KOPT-K1 (cell line): ENCODE measurements at regions not wholly inside any gene's neighbourhood (a gene's known extent, or its start where the extent isn't known, plus 50 kb on each side); places are given as distances from the start of the nearest gene placed in this dataset.
"Not testable (repeated sequence)": the region's sequence is repeated elsewhere in the genome, so short reads cannot be mapped to it uniquely, and the experiment has no call there.

Experiments
- H3K27ac ChIP-seq: fragments of 200-600 bp; sonication (generic); 2 replicates; pipeline ENCODE4 v1.5.1; 2016; ENCODE audit warnings: antibody characterized with exemption, mild to moderate bottlenecking, low read depth, low read length; ENCODE audit not compliant: poor library complexity, severe bottlenecking
- H3K36me3 ChIP-seq: fragments of 200-600 bp; sonication (generic); 2 replicates; pipeline ENCODE4 v1.5.1; 2017; ENCODE audit warnings: antibody characterized with exemption, mild to moderate bottlenecking, low read length, moderate library complexity; ENCODE audit not compliant: insufficient read depth
- H3K9me3 ChIP-seq: fragments of 200-600 bp; sonication (generic); 2 replicates; pipeline ENCODE4 v1.5.1; 2017; ENCODE audit warnings: antibody characterized with exemption, low read length, mild to moderate bottlenecking; ENCODE audit not compliant: insufficient read depth, poor library complexity, severe bottlenecking

DNA sequence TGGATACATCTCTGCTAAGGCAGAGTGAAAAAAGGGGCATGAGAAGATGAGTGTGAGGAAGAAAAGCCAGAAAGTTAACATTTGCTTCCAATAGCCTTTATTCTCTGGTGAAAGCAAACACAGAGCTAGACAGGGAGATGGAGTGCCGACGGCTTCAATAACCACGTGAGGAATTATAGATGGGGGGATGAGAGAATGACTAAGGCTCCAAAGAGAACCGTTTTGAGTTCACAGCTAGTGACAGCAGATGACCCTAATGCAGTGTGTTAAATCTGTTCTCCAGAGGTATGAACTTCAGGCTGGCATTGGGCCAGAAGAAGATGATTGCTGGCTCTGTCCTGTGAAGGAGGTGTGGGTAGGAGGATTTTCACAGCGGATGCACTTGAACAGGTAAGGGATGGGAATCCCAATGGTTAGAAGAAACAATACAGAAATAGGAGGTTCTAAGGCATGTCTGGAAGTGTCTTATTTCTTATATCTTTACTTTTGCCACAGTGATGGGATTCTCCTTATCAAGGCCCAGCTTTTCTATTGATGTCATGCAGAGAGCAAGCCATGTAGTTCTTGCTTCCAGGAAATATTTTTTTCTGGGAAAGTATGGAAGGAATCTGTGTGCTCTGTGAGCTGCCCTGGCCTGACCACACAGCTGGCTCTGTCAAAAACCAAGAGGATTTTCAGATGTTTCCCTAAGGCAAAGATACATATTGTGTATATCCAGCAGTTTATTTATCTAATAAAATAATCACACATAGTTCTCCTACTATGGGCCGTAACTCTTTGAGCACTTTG, 573.8 kb downstream of the LTN1 start:
- no peak overlapping the region for H3K27ac ChIP-seq
- H3K9me3 ChIP-seq, result no peaks in the 10 kb centered on the region
- no peaks in the 10 kb centered on the region for H3K36me3 ChIP-seq

GRCh38 chr21:28410256-28410655, 582.4 kb downstream of the LTN1 start:
- H3K9me3 ChIP-seq, result no peaks in the 10 kb centered on the region
- H3K36me3 ChIP-seq, result no peaks in the 10 kb centered on the region
- H3K27ac ChIP-seq, result no peak overlapping the region

DNA sequence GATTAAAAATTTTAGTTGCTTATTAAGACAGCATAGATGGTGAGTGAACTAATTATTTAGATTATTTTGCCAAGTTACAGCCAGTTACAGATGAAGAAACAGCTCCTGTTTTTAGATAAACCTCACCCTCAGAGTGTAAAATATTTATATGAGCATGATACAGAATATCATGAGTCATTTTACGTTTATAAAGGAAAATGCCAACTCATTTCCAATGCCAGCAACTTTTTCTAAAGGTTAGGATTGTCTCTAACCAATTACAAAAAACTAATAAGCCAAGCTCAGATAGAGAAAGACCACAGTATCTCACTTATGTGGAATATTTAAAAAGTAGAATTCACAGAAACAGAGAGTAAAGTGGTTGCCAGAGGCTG, 590.1 kb downstream of the LTN1 start:
- Histone ChIP-seq H3K36me3 (no peaks in the 10 kb centered on the region), H3K27ac (no peak overlapping the region), H3K9me3 (no peaks in the 10 kb centered on the region)

GRCh38 chr21:28397040-28397439, 595.6 kb downstream of the LTN1 start:
- Histone ChIP-seq H3K36me3 (no peaks in the 10 kb centered on the region), H3K9me3 (peaks cover 7% of the 10 kb centered on the region), H3K27ac (no peak overlapping the region)

DNA sequence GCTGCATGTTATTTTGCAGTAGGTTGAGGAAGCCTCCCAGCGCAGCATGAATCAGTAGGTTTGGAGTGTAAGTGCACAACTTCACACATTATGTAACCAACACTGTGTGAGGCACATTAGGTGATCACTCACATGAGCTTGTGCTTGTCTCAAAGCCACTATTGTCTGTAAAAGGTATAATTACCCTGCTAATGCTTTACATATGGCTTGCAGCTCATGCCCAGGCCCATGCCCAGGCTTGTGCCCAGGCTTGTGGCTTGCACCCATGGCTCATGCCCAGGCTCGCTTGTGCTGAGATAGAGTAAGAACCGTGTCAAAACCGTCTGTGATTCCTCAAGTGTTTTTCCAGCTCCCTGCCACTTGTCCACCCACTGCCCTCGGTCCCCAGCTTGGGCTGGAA, 596.3 kb downstream of the LTN1 start:
- peaks cover 7% of the 10 kb centered on the region for H3K9me3 ChIP-seq
- H3K36me3 ChIP-seq, result no peaks in the 10 kb centered on the region
- no peak overlapping the region for H3K27ac ChIP-seq

DNA sequence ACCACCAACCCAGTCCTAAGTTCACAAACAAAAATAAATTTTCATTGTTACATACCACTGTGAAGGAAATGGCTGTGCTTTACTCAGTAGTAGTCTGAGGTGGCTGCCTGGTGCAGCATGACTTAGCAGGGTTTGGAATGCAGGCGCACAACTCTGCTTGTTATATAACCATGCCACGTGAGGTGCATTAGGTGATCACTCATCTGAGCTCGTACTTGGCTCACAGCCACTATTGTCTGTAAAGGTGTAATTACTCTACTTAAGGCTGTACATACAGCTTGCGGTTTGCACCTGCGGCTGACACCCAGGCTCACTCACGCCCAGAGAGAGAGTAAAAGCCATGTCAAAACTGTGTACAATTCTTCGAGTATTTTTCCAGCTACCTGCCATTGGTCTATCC, 599.4 kb downstream of the LTN1 start:
- peaks cover 7% of the 10 kb centered on the region for H3K9me3 ChIP-seq
- H3K27ac ChIP-seq, result no peak overlapping the region

DNA sequence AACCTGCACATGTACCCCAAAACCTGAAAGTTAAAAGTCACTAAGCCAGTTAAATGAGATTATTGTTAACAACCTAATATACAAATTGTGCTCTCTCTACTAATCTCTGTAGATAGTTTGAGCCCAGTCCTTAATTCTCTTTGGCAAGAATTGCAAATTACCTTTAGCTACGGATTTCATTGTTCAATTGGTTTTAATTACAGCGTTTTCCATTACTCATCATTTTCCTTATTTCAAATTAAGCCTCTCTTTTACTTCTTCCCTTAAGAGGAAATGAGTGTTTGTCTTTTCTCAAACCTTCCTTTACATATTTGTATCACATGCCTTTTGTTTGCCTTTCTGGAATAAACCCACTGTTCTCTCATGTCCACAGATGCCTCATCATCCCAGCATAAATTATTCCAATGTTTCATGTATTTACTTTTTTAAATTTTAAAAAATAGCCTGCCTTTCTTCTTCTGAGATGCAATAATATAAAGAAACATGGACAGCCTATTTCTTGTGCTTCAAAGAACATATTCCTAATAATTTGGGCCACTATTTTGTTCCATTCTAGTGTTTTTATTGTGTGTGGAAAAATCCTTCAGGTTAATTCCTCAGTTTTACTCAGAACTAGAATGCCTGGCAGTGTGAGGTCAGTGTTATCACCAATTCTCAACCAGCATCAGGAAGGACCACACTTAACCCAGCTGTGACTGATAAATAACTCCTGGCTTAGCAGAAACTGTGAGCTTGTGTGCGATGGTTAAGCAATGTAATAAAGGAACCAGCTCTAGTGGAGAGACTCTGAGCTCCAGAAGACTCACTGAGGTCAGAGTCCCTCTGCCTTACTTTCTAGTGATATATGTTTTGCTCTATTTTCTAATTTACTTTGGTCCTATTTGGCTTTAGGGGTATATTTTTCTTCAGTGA, 600.5 kb downstream of the LTN1 start:
- H3K27ac ChIP-seq, result no peak overlapping the region
- H3K9me3 ChIP-seq, result peaks cover 7% of the 10 kb centered on the region

More for the DNA sequence above, 599.4 kb downstream of the LTN1 start:
- H3K36me3 ChIP-seq, result no peaks in the 10 kb centered on the region

GRCh38 chr21:28387220-28387619, 605.5 kb downstream of the LTN1 start:
- Histone ChIP-seq H3K27ac (no peak overlapping the region), H3K9me3 (no peaks in the 10 kb centered on the region), H3K36me3 (no peaks in the 10 kb centered on the region)

More for the DNA sequence above, 600.5 kb downstream of the LTN1 start:
- H3K36me3 ChIP-seq, result no peaks in the 10 kb centered on the region

DNA sequence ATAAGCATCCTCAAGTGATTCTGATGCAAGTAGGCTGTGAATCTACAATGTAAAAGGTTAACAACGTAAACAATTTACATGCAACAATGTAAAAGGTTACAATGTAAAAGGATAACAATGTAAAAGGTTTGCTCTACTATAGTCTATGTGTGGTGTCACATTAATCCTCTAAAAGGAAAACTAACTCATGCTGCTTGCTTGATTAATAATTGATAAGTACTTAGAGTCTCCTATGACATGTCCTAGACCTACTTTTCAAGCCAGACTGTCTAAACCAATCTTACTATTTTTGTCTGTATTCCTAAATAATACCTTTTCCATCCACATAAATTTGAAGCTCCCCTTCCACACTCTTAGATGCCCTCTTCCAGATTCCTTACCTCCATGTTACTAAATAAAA, 606.8 kb downstream of the LTN1 start:
- no peak overlapping the region for H3K27ac ChIP-seq
- H3K36me3 ChIP-seq, result no peaks in the 10 kb centered on the region
- H3K9me3 ChIP-seq, result no peaks in the 10 kb centered on the region

GRCh38 chr21:28381000-28381745, 611.5 kb downstream of the LTN1 start:
- not testable (repeated sequence) for H3K27ac ChIP-seq, H3K36me3 ChIP-seq, H3K9me3 ChIP-seq

GRCh38 chr21:28380241-28380640, 612.4 kb downstream of the LTN1 start:
- no peaks in the 10 kb centered on the region for H3K36me3 ChIP-seq
- no peak overlapping the region for H3K27ac ChIP-seq
- no peaks in the 10 kb centered on the region for H3K9me3 ChIP-seq

- no peak overlapping the region for H3K27ac ChIP-seq
- H3K9me3 ChIP-seq, result no peaks in the 10 kb centered on the region
- no peaks in the 10 kb centered on the region for H3K36me3 ChIP-seq
These were observed 614.7 kb downstream of the LTN1 start for GRCh38 chr21:28378026-28378425.

DNA sequence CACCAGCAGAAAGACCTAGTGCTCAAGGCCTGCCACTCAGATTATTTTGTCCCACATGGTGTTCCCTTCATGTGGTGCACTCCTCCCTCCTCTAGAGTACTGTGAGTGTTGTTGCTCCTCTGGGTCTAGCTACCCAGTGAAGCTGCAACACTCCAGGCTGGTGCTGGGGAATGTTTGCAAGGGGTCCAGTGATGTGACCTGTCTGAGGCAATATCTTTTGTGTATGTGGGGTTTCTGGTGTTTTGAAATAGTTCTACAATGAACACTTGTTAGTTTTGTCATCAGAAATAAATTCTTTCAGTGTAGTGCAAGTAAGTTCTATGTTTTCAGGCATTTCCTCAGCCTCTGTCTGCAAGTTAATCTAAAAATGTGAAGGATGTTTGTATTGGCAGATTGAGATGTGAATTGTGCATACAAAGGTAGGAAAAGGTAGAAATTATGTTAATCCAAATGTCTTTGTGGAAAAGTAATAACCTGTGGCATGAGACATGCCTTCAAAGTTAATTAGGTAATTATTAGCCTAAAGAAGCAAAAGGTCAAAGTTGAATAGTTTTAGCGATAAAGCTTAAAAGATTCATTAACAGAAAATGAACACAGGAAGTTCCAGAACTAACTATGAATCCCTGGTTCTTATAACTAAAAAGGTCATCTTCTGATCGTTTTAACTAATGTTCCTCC, 616.8 kb downstream of the LTN1 start:
- no peak overlapping the region for H3K27ac ChIP-seq
- H3K36me3 ChIP-seq, result no peaks in the 10 kb centered on the region
- no peaks in the 10 kb centered on the region for H3K9me3 ChIP-seq

GRCh38 chr21:28374881-28375280, 617.8 kb downstream of the LTN1 start:
- Histone ChIP-seq H3K27ac (no peak overlapping the region), H3K9me3 (no peaks in the 10 kb centered on the region), H3K36me3 (no peaks in the 10 kb centered on the region)
